ENCODE measurements at regions not wholly inside any gene's neighbourhood (a gene's known extent, or its start where the extent isn't known, plus 50 kb on each side); places are given as distances from the start of the nearest gene placed in this dataset.

- DNase-seq (ENCODE audit: low read depth in 4 of 4, low spot score in 3 of 4), result no peak
Measured at GRCh38 chr16:5386989-5387388, 289.4 kb upstream of the EEF2KMT start.

- DNase-seq (ENCODE audit: low read depth in 4 of 4, low spot score in 3 of 4), result no peak
Measured at GRCh38 chr16:5385811-5386210, 288.2 kb upstream of the EEF2KMT start.

GRCh38 chr16:5385115-5385514, 287.5 kb upstream of the EEF2KMT start:
- DNase-seq (ENCODE audit: low read depth in 4 of 4, low spot score in 3 of 4), result no peak

- no peak for DNase-seq (ENCODE audit: low read depth in 4 of 4, low spot score in 3 of 4)
Measured at GRCh38 chr16:5383737-5384136, 286.1 kb upstream of the EEF2KMT start.

GRCh38 chr16:5382484-5382883, 284.9 kb upstream of the EEF2KMT start:
- no peak for DNase-seq (ENCODE audit: low read depth in 4 of 4, low spot score in 3 of 4)

GRCh38 chr16:5381481-5381880, 283.9 kb upstream of the EEF2KMT start:
- DNase-seq (ENCODE audit: low read depth in 4 of 4, low spot score in 3 of 4), result no peak

GRCh38 chr16:5379954-5380353, 282.4 kb upstream of the EEF2KMT start:
- DNase-seq (ENCODE audit: low read depth in 4 of 4, low spot score in 3 of 4), result no peak

GRCh38 chr16:5378531-5378930, 280.9 kb upstream of the EEF2KMT start:
- no peak for DNase-seq (ENCODE audit: low read depth in 4 of 4, low spot score in 3 of 4)

- no peak for DNase-seq (ENCODE audit: low read depth in 4 of 4, low spot score in 3 of 4)
Measured at GRCh38 chr16:5377280-5377898, 279.8 kb upstream of the EEF2KMT start.

- no peak for DNase-seq (ENCODE audit: low read depth in 4 of 4, low spot score in 3 of 4)
Measured at GRCh38 chr16:5374184-5374583, 276.6 kb upstream of the EEF2KMT start.

- no peak for DNase-seq (ENCODE audit: low read depth in 4 of 4, low spot score in 3 of 4)
Measured at GRCh38 chr16:5367951-5368350, 270.4 kb upstream of the EEF2KMT start.

- DNase-seq (ENCODE audit: low read depth in 4 of 4, low spot score in 3 of 4), result no peak
Measured at GRCh38 chr16:5366126-5366525, 268.5 kb upstream of the EEF2KMT start.

GRCh38 chr16:5364186-5364585, 266.6 kb upstream of the EEF2KMT start:
- no peak for DNase-seq (ENCODE audit: low read depth in 4 of 4, low spot score in 3 of 4)

- no peak for DNase-seq (ENCODE audit: low read depth in 4 of 4, low spot score in 3 of 4)
Measured at GRCh38 chr16:5361322-5361721, 263.7 kb upstream of the EEF2KMT start.

GRCh38 chr16:5354645-5355044, 257.1 kb upstream of the EEF2KMT start:
- no peak for DNase-seq (ENCODE audit: low read depth in 4 of 4, low spot score in 3 of 4)

- no peak for DNase-seq (ENCODE audit: low read depth in 4 of 4, low spot score in 3 of 4)
Measured at GRCh38 chr16:5349670-5350517, 252.3 kb upstream of the EEF2KMT start.

- no peak for DNase-seq (ENCODE audit: low read depth in 4 of 4, low spot score in 3 of 4)
Measured at GRCh38 chr16:5349101-5349500, 251.5 kb upstream of the EEF2KMT start.

- no peak for DNase-seq (ENCODE audit: low read depth in 4 of 4, low spot score in 3 of 4)
Measured at GRCh38 chr16:5347561-5347960, 250.0 kb upstream of the EEF2KMT start.

- no peak for DNase-seq (ENCODE audit: low read depth in 4 of 4, low spot score in 3 of 4)
Measured at GRCh38 chr16:5336941-5337340, 239.3 kb upstream of the EEF2KMT start.

GRCh38 chr16:5333991-5334390, 236.4 kb upstream of the EEF2KMT start:
- no peak for DNase-seq (ENCODE audit: low read depth in 4 of 4, low spot score in 3 of 4)

GRCh38 chr16:5333126-5333525, 235.5 kb upstream of the EEF2KMT start:
- no peak for DNase-seq (ENCODE audit: low read depth in 4 of 4, low spot score in 3 of 4)

GRCh38 chr16:5330058-5330457, 232.5 kb upstream of the EEF2KMT start:
- no peak for DNase-seq (ENCODE audit: low read depth in 4 of 4, low spot score in 3 of 4)
